DOHH2 (cell line): ENCODE measurements at regions not wholly inside any gene's neighbourhood (a gene's known extent, or its start where the extent isn't known, plus 50 kb on each side); places are given as distances from the start of the nearest gene placed in this dataset.

Experiments
- EZH2phosphoT487 ChIP-seq: fragments of 200-600 bp; sonication (generic); IDR thresholded peaks from 2 replicates; pipeline ENCODE4 v1.6.1; 2017; ENCODE audit warnings: borderline replicate concordance, mild to moderate bottlenecking, antibody characterized with exemption, low read length, moderate library complexity, mixed read lengths
- TF ChIP-seq, protein P1 (sequence below): fragments of 200-600 bp; sonication (generic); IDR thresholded peaks from one replicate; pipeline ENCODE4 v1.5.1; 2014; ENCODE audit warnings: antibody characterized with exemption, mild to moderate bottlenecking, low read depth, low read length; ENCODE audit not compliant: poor library complexity, severe bottlenecking

GRCh38 chr9:118455259-118455658 lies 751.1 kb downstream of the TLR4 start:
- TF ChIP-seq, protein P1, sequence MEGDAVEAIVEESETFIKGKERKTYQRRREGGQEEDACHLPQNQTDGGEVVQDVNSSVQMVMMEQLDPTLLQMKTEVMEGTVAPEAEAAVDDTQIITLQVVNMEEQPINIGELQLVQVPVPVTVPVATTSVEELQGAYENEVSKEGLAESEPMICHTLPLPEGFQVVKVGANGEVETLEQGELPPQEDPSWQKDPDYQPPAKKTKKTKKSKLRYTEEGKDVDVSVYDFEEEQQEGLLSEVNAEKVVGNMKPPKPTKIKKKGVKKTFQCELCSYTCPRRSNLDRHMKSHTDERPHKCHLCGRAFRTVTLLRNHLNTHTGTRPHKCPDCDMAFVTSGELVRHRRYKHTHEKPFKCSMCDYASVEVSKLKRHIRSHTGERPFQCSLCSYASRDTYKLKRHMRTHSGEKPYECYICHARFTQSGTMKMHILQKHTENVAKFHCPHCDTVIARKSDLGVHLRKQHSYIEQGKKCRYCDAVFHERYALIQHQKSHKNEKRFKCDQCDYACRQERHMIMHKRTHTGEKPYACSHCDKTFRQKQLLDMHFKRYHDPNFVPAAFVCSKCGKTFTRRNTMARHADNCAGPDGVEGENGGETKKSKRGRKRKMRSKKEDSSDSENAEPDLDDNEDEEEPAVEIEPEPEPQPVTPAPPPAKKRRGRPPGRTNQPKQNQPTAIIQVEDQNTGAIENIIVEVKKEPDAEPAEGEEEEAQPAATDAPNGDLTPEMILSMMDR: no peak
- no peak for TF ChIP-seq EZH2phosphoT487
